ENCODE measurements at regions not wholly inside any gene's neighbourhood (a gene's known extent, or its start where the extent isn't known, plus 50 kb on each side); places are given as distances from the start of the nearest gene placed in this dataset.

GRCh38 chr11:27857588-27857987 lies 157.3 kb upstream of the BDNF start:
- DNase-seq = peak; percentile 7

GRCh38 chr11:27857014-27857413 lies 156.8 kb upstream of the BDNF start:
- DNase-seq = no peak

GRCh38 chr11:27848423-27848822 lies 148.2 kb upstream of the BDNF start:
- no peak for DNase-seq

GRCh38 chr11:27847496-27847895 lies 147.2 kb upstream of the BDNF start:
- DNase-seq = no peak

GRCh38 chr11:27842290-27842689 lies 142.0 kb upstream of the BDNF start:
- DNase-seq = no peak

- no peak for DNase-seq
These were observed 140.8 kb upstream of the BDNF start for GRCh38 chr11:27841023-27841422.

GRCh38 chr11:27839226-27839913 lies 139.1 kb upstream of the BDNF start:
- DNase-seq = peak; percentile 9

GRCh38 chr11:27838674-27839073 lies 138.4 kb upstream of the BDNF start:
- no peak for DNase-seq

- no peak for DNase-seq
These were observed 137.8 kb upstream of the BDNF start for GRCh38 chr11:27837895-27838563.

- no peak for DNase-seq
These were observed 130.0 kb upstream of the BDNF start for GRCh38 chr11:27830206-27830605.

- DNase-seq = no peak
These were observed 120.0 kb upstream of the BDNF start for GRCh38 chr11:27820249-27820648.

GRCh38 chr11:27816197-27816596 lies 115.9 kb upstream of the BDNF start:
- DNase-seq = no peak

- no peak for DNase-seq
These were observed 112.1 kb upstream of the BDNF start for GRCh38 chr11:27812341-27812740.

- DNase-seq = no peak
These were observed 107.3 kb upstream of the BDNF start for GRCh38 chr11:27807596-27807995.

- no peak for DNase-seq
These were observed 105.9 kb upstream of the BDNF start for GRCh38 chr11:27806122-27806521.

- DNase-seq = no peak
These were observed 96.0 kb upstream of the BDNF start for GRCh38 chr11:27795955-27796861.

- no peak for DNase-seq
These were observed 86.6 kb upstream of the BDNF start for GRCh38 chr11:27786864-27787263.

- DNase-seq = no peak
These were observed 86.1 kb upstream of the BDNF start for GRCh38 chr11:27786331-27786730.

GRCh38 chr11:27783701-27784355 lies 83.6 kb upstream of the BDNF start:
- DNase-seq = no peak

- no peak for DNase-seq
These were observed 76.8 kb upstream of the BDNF start for GRCh38 chr11:27777033-27777432.

- no peak for DNase-seq
These were observed 73.6 kb upstream of the BDNF start for GRCh38 chr11:27773884-27774283.

GRCh38 chr11:27771516-27771915 lies 71.3 kb upstream of the BDNF start:
- DNase-seq = no peak

GRCh38 chr11:27770576-27770975 lies 70.3 kb upstream of the BDNF start:
- no peak for DNase-seq

All from tongue (tissue), 1 donor.